ENCODE measurements at regions not wholly inside any gene's neighbourhood (a gene's known extent, or its start where the extent isn't known, plus 50 kb on each side); places are given as distances from the start of the nearest gene placed in this dataset.

GRCh38 chr5:124370601-124371000 lies 375.8 kb downstream of the ZNF608 start:
- Histone ChIP-seq H3K27ac (ENCODE audit: extremely low read depth, low read depth, low read length) (no peak overlapping the region), H3K9me3 (ENCODE audit: control insufficient read depth, insufficient read depth, low read depth, low read length) (no peaks in the 10 kb centered on the region), H3K36me3 (ENCODE audit: control insufficient read depth in 2 of 2, insufficient read depth in 1 of 2, low read length in 2 of 2) (no peaks in the 10 kb centered on the region), H3K4me1 (ENCODE audit: control insufficient read depth, insufficient read depth, low read length) (no peaks in the 10 kb centered on the region), H3K4me3 (ENCODE audit: low read depth, low read length) (no peak overlapping the region)
- TF ChIP-seq ZBTB21 (tag by site-specific recombination; IDR thresholded peaks at IDR 0.05) (no peak), ZNF837 (tag by site-specific recombination; IDR thresholded peaks at IDR 0.05) (no peak)
- CTCF ChIA-PET: no interaction called here
- POLR2A ChIA-PET: no interaction called here

GRCh38 chr5:124365361-124365801 lies 381.1 kb downstream of the ZNF608 start:
- Histone ChIP-seq H3K4me3 (ENCODE audit: low read depth, low read length) (no peak overlapping the region), H3K9me3 (ENCODE audit: control insufficient read depth, insufficient read depth, low read depth, low read length) (no peaks in the 10 kb centered on the region), H3K4me1 (ENCODE audit: control insufficient read depth, insufficient read depth, low read length) (no peaks in the 10 kb centered on the region), H3K36me3 (ENCODE audit: control insufficient read depth in 2 of 2, insufficient read depth in 1 of 2, low read length in 2 of 2) (no peaks in the 10 kb centered on the region), H3K27ac (ENCODE audit: extremely low read depth, low read depth, low read length) (no peak overlapping the region)
- TF ChIP-seq ZNF571 (tag by site-specific recombination; IDR thresholded peaks at IDR 0.05) (no peak), ZNF433 (tag by site-specific recombination; IDR thresholded peaks at IDR 0.05; ENCODE audit: low read depth) (no peak), ZNF169 (tag by site-specific recombination; IDR thresholded peaks at IDR 0.05) (no peak), ZNF175 (tag by site-specific recombination; IDR thresholded peaks at IDR 0.05) (no peak), GLIS1 (tag by site-specific recombination; IDR thresholded peaks at IDR 0.05) (no peak), ZNF768 (tag by site-specific recombination; IDR thresholded peaks at IDR 0.05) (no peak)
- ChIA-PET POLR2A (no interaction called here), CTCF (no interaction called here)

GRCh38 chr5:124355928-124356327 lies 390.5 kb downstream of the ZNF608 start:
- H3K36me3 ChIP-seq (ENCODE audit: control insufficient read depth in 2 of 2, insufficient read depth in 1 of 2, low read length in 2 of 2): no peaks in the 10 kb centered on the region
- H3K27ac ChIP-seq (ENCODE audit: extremely low read depth, low read depth, low read length): no peak overlapping the region
- no peak overlapping the region for H3K4me3 ChIP-seq (ENCODE audit: low read depth, low read length)
- TF ChIP-seq ZNF211 (tag by site-specific recombination; IDR thresholded peaks at IDR 0.05; ENCODE audit: low read depth) (no peak), ZNF549 (tag by site-specific recombination; IDR thresholded peaks at IDR 0.05) (no peak), SP7 (tag by site-specific recombination; IDR thresholded peaks at IDR 0.05) (no peak), ZNF184 (tag by site-specific recombination; IDR thresholded peaks at IDR 0.05) (no peak), ZNF221 (tag by site-specific recombination; IDR thresholded peaks at IDR 0.05; ENCODE audit: borderline replicate concordance) (no peak), ZNF560 (tag by site-specific recombination; IDR thresholded peaks at IDR 0.05; ENCODE audit: borderline replicate concordance) (no peak), ZNF2 (tag by site-specific recombination; IDR thresholded peaks at IDR 0.05) (no peak), ZNF157 (tag by site-specific recombination; IDR thresholded peaks at IDR 0.05) (no peak)
- ChIA-PET POLR2A (no interaction called here), CTCF (no interaction called here)
- no peaks in the 10 kb centered on the region for H3K9me3 ChIP-seq (ENCODE audit: control insufficient read depth, insufficient read depth, low read depth, low read length)
- H3K4me1 ChIP-seq (ENCODE audit: control insufficient read depth, insufficient read depth, low read length): peaks cover 4% of the 10 kb centered on the region; the same call in 1 of the 2 replicates

- no peaks in the 10 kb centered on the region for H3K9me3 ChIP-seq (ENCODE audit: control insufficient read depth, insufficient read depth, low read depth, low read length)
- no peaks in the 10 kb centered on the region for H3K36me3 ChIP-seq (ENCODE audit: control insufficient read depth in 2 of 2, insufficient read depth in 1 of 2, low read length in 2 of 2)
- H3K4me1 ChIP-seq (ENCODE audit: control insufficient read depth, insufficient read depth, low read length): peaks cover 4% of the 10 kb centered on the region; the same call in 1 of the 2 replicates
- ChIA-PET CTCF (interaction anchor here (0.6 to 0.7 kb wide), 2 partner anchors 275 to 1457 kb away, joined by 3 to 4 read pairs; no protein-coding TSS in a partner anchor), POLR2A (no interaction called here)
- H3K4me3 ChIP-seq (ENCODE audit: low read depth, low read length): no peak overlapping the region
- H3K27ac ChIP-seq (ENCODE audit: extremely low read depth, low read depth, low read length): no peak overlapping the region
- TF ChIP-seq GLIS1 (tag by site-specific recombination; IDR thresholded peaks at IDR 0.05): no peak
- TF ChIP-seq ZSCAN23 (tag by site-specific recombination; IDR thresholded peaks at IDR 0.05): no peak
- TF ChIP-seq ZBTB44 (tag by site-specific recombination; IDR thresholded peaks at IDR 0.05): no peak
- TF ChIP-seq ZNF544 (tag by site-specific recombination; IDR thresholded peaks at IDR 0.05): no peak
- TF ChIP-seq ZSCAN16 (tag by site-specific recombination; IDR thresholded peaks at IDR 0.05): no peak
- no peak for TF ChIP-seq ZNF114 (tag by site-specific recombination; IDR thresholded peaks at IDR 0.05)
- no peak for TF ChIP-seq ZSCAN5A (tag by site-specific recombination; IDR thresholded peaks at IDR 0.05)
- TF ChIP-seq YY2 (tag by site-specific recombination; IDR thresholded peaks at IDR 0.05): no peak
Measured at GRCh38 chr5:124353016-124353415, 393.4 kb downstream of the ZNF608 start.

Data from HEK293 (cell line).